Uterus (tissue), 3 donors: ENCODE measurements at regions not wholly inside any gene's neighbourhood (a gene's known extent, or its start where the extent isn't known, plus 50 kb on each side); places are given as distances from the start of the nearest gene placed in this dataset.

Experiments used
- DNase-seq, 2 donors: peaks; one replicate each; pipeline ENCODE4 v3.0.0-alpha.2; 2019 to 2020
- H3K27ac ChIP-seq, 2 donors: fragments of 200-600 bp; sonication (generic); 1 replicate in 1 of 2; 2 replicates in 1 of 2; pipeline ENCODE4 v1.5.1; 2016 to 2018
- H3K27me3 ChIP-seq, 2 donors: fragments of 200-600 bp; sonication (generic); one replicate each; pipeline ENCODE4 v1.5.1; 2018 to 2019; ENCODE audit warnings: control low read depth in 1 of 2
- H3K36me3 ChIP-seq, 2 donors: fragments of 200-600 bp; sonication (generic); one replicate each; pipeline ENCODE4 v1.5.1; 2019; ENCODE audit warnings: control low read depth in 1 of 2
- H3K4me1 ChIP-seq, 2 donors: fragments of 200-600 bp; sonication (generic); one replicate each; pipeline ENCODE4 v1.5.1; 2018 to 2019; ENCODE audit warnings: control low read depth in 1 of 2
- H3K4me3 ChIP-seq, 2 donors: fragments of 200-600 bp; sonication (generic); 1 replicate in 1 of 2; 2 replicates in 1 of 2; pipeline ENCODE4 v1.5.1; 2018 to 2019; ENCODE audit warnings: mild to moderate bottlenecking in 1 of 2
- H3K9me3 ChIP-seq, 2 donors: fragments of 200-600 bp; sonication (generic); one replicate each; pipeline ENCODE4 v1.5.1; 2019; ENCODE audit warnings: control low read depth in 1 of 2
- CTCF ChIP-seq, 4 experiments: fragments of 200-600 bp in 2 of 4; fragments of 450-650 bp in 2 of 4; sonication (generic) in 2 of 4; IDR thresholded peaks; one replicate each; pipeline ENCODE4 v1.5.1; 2016 to 2019; ENCODE audit warnings: antibody characterized with exemption in 4 of 4, mild to moderate bottlenecking in 2 of 4, moderate library complexity in 1 of 4
- POLR2A ChIP-seq, 2 donors: fragments of 450-650 bp; IDR thresholded peaks; one replicate each; pipeline ENCODE4 v1.6.1; 2016; ENCODE audit warnings: antibody characterized with exemption in 2 of 2, mild to moderate bottlenecking in 1 of 2, moderate library complexity in 1 of 2
- intact Hi-C: fragments of 100-400 bp; cut with DNase I; formaldehyde crosslinking; loops from one replicate; pipeline ENCODE4 v1.15.1; 2023; ENCODE audit warnings: low total_unique reads
- donor health status: DM: yes; HTN: yes; CAD: no.

GRCh38 chr14:89720741-89721729 lies 233.5 kb downstream of the EFCAB11 start:
- no peaks in the 10 kb centered on the region for H3K27me3 ChIP-seq
- H3K4me1 ChIP-seq = no peaks in the 10 kb centered on the region
- H3K36me3 ChIP-seq = no peaks in the 10 kb centered on the region
- TF ChIP-seq CTCF (IDR thresholded peaks at IDR 0.05) (no peak), POLR2A (IDR thresholded peaks at IDR 0.05) (no peak)
- intact Hi-C loops = no loop called here
- peak in 1 of 2 donors; percentile 16 for DNase-seq
- H3K27ac ChIP-seq = no peak overlapping the region
- no peak overlapping the region for H3K4me3 ChIP-seq
- no peaks in the 10 kb centered on the region for H3K9me3 ChIP-seq

- Histone ChIP-seq H3K4me1 (no peaks in the 10 kb centered on the region), H3K9me3 (no peaks in the 10 kb centered on the region), H3K4me3 (no peak overlapping the region), H3K27me3 (no peaks in the 10 kb centered on the region), H3K27ac (no peak overlapping the region), H3K36me3 (no peaks in the 10 kb centered on the region)
- intact Hi-C loops = no loop called here
- TF ChIP-seq CTCF (IDR thresholded peaks at IDR 0.05) (no peak), POLR2A (IDR thresholded peaks at IDR 0.05) (no peak)
- no peak for DNase-seq
Observed at GRCh38 chr14:89720076-89720687, 234.3 kb downstream of the EFCAB11 start.

GRCh38 chr14:89719366-89720075 lies 235.0 kb downstream of the EFCAB11 start:
- TF ChIP-seq CTCF (IDR thresholded peaks at IDR 0.05) = no peak
- no peaks in the 10 kb centered on the region for H3K4me1 ChIP-seq
- no peak for DNase-seq
- H3K27me3 ChIP-seq = no peaks in the 10 kb centered on the region
- intact Hi-C loops = no loop called here
- H3K9me3 ChIP-seq = no peaks in the 10 kb centered on the region
- no peak overlapping the region for H3K4me3 ChIP-seq
- H3K36me3 ChIP-seq = no peaks in the 10 kb centered on the region
- no peak overlapping the region for H3K27ac ChIP-seq

- intact Hi-C loops = no loop called here
- H3K27ac ChIP-seq = no peak overlapping the region
- no peak for DNase-seq
- no peaks in the 10 kb centered on the region for H3K36me3 ChIP-seq
- no peaks in the 10 kb centered on the region for H3K9me3 ChIP-seq
- H3K27me3 ChIP-seq = no peaks in the 10 kb centered on the region
- no peak overlapping the region for H3K4me3 ChIP-seq
- TF ChIP-seq POLR2A (IDR thresholded peaks at IDR 0.05) (no peak), CTCF (IDR thresholded peaks at IDR 0.05) (no peak)
- no peaks in the 10 kb centered on the region for H3K4me1 ChIP-seq
Observed at GRCh38 chr14:89708982-89709625, 245.4 kb downstream of the EFCAB11 start.
